H1 (cell line): ENCODE measurements at regions not wholly inside any gene's neighbourhood (a gene's known extent, or its start where the extent isn't known, plus 50 kb on each side); places are given as distances from the start of the nearest gene placed in this dataset.

ENCODE experiments used
- CTCF ChIA-PET: fragments of 300-600 bp; sonication (Branson Sonifier 250); formaldehyde crosslinking; loops from one replicate; lab custom pipeline; 2021; ENCODE audit not compliant: partially characterized antibody; lab: Charles Lee
- POLR2A ChIA-PET: fragments of 300-600 bp; sonication (Branson Sonifier 250); formaldehyde crosslinking; loops from one replicate; lab custom pipeline; 2021; ENCODE audit warnings: inconsistent platforms; ENCODE audit not compliant: partially characterized antibody; lab: Charles Lee
- DNase-seq, 2 experiments: peaks; one replicate each; pipeline versions ENCODE4 v3.0.0 to v3.0.0-alpha.2; 2010 to 2022; ENCODE audit warnings: low spot score in 2 of 2, low read depth in 1 of 2, mixed read lengths in 1 of 2
- FAIRE-seq: peaks from 2 replicates; lab custom pipeline; 2011; peaks lifted over from hg19 to GRCh38; lab: Jason Lieb, UNC
- H2AFZ ChIP-seq: 2 replicates; pipeline ENCODE4 v1.8.1; 2012; ENCODE audit warnings: low read length, inconsistent platforms
- H2AK5ac ChIP-seq: 2 replicates; pipeline ENCODE4 v1.6.1; 2013; ENCODE audit warnings: low read depth, low read length
- H2BK120ac ChIP-seq: replicated peaks from 2 replicates; pipeline ENCODE3; 2013; ENCODE audit warnings: low read depth, low read length, inconsistent platforms
- H2BK12ac ChIP-seq: 2 replicates; pipeline ENCODE4 v1.6.1; 2013; ENCODE audit warnings: low read depth, low read length
- H2BK15ac ChIP-seq: 2 replicates; pipeline ENCODE4 v1.6.1; 2013; ENCODE audit warnings: low read length
- H2BK20ac ChIP-seq: 2 replicates; pipeline ENCODE4 v1.6.1; 2013; ENCODE audit warnings: low read length
- H2BK5ac ChIP-seq: 2 replicates; pipeline ENCODE4 v1.6.1; 2013; ENCODE audit warnings: low read depth, low read length
- H3K14ac ChIP-seq: 2 replicates; pipeline ENCODE4 v1.6.1; 2013; ENCODE audit warnings: inconsistent platforms; ENCODE audit not compliant: insufficient read length
- H3K18ac ChIP-seq: 2 replicates; pipeline ENCODE4 v1.6.1; 2013; ENCODE audit warnings: low read length; ENCODE audit errors: extremely low read depth
- H3K23ac ChIP-seq: 2 replicates; pipeline ENCODE4 v1.6.1; 2013; ENCODE audit warnings: inconsistent platforms; ENCODE audit not compliant: insufficient read length
- H3K23me2 ChIP-seq: 2 replicates; pipeline ENCODE4 v1.6.1; 2013; ENCODE audit warnings: low read depth, low read length
- H3K27ac ChIP-seq: 2 replicates; pipeline ENCODE4 v1.6.1; 2011; ENCODE audit warnings: low read depth, low read length, inconsistent platforms
- H3K27me3 ChIP-seq, 4 experiments: replicated peaks in 1 of 4; 1 replicate in 1 of 4; 2 replicates in 3 of 4; pipeline versions ENCODE4 v1.6.1 to v1.8.1; 2011 to 2013; ENCODE audit warnings: low read length in 3 of 4, mild to moderate bottlenecking in 3 of 4, inconsistent platforms in 2 of 4, mixed read lengths in 2 of 4, moderate library complexity in 1 of 4; ENCODE audit not compliant: control insufficient read depth in 3 of 4, insufficient read depth in 3 of 4; ENCODE audit errors: extremely low read depth in 1 of 4
- H3K36me3 ChIP-seq, 4 experiments: 2 replicates each; pipeline versions ENCODE4 v1.6.1 to v1.8.1; 2011 to 2013; ENCODE audit warnings: mild to moderate bottlenecking in 4 of 4, low read length in 3 of 4, moderate library complexity in 2 of 4, control low read depth in 1 of 4, inconsistent platforms in 1 of 4; ENCODE audit not compliant: insufficient read depth in 4 of 4, control insufficient read depth in 2 of 4
- H3K4ac ChIP-seq: replicated peaks from 2 replicates; pipeline ENCODE3; 2013; ENCODE audit warnings: low read length, low read depth, mixed read lengths, inconsistent platforms; ENCODE audit not compliant: insufficient read length
- H3K4me1 ChIP-seq, 4 experiments: replicated peaks in 1 of 4; 1 replicate in 1 of 4; 2 replicates in 3 of 4; pipeline versions ENCODE4 v1.6.1 to v1.8.1; 2011 to 2013; ENCODE audit warnings: low read length in 3 of 4, inconsistent platforms in 2 of 4, mixed read lengths in 1 of 4; ENCODE audit not compliant: insufficient read depth in 4 of 4, control insufficient read depth in 3 of 4
- H3K4me2 ChIP-seq, 2 experiments: 2 replicates each; pipeline versions ENCODE4 v1.6.1 to v1.8.1; 2011 to 2013; ENCODE audit warnings: low read depth in 2 of 2, low read length in 2 of 2, control low read depth in 1 of 2, inconsistent platforms in 1 of 2, mild to moderate bottlenecking in 1 of 2; ENCODE audit not compliant: insufficient read depth in 1 of 2
- H3K4me3 ChIP-seq, 4 experiments: fragments of 200-600, 300-600 bp in 1 of 4; sonication (generic), shearing (Covaris generic), sonication (Bioruptor Twin) in 1 of 4; 2 replicates each; pipeline versions ENCODE4 v1.5.1 to v1.8.1; 2011 to 2016; ENCODE audit warnings: low read length in 4 of 4, low read depth in 3 of 4, control low read depth in 2 of 4, inconsistent platforms in 2 of 4, mild to moderate bottlenecking in 2 of 4, mixed read lengths in 1 of 4, moderate library complexity in 1 of 4; ENCODE audit not compliant: insufficient read depth in 2 of 4; ENCODE audit errors: extremely low read depth in 1 of 4
- H3K56ac ChIP-seq: replicated peaks from 2 replicates; pipeline ENCODE3; 2013; ENCODE audit warnings: low read depth, mild to moderate bottlenecking, mixed read lengths, low read length, inconsistent platforms; ENCODE audit not compliant: insufficient read length
- H3K79me1 ChIP-seq: 2 replicates; pipeline ENCODE4 v1.6.1; 2013; ENCODE audit warnings: low read depth, low read length, control low read depth
- H3K79me2 ChIP-seq, 2 experiments: 2 replicates each; pipeline versions ENCODE4 v1.6.1 to v1.8.1; 2012 to 2013; ENCODE audit warnings: low read length in 2 of 2, mild to moderate bottlenecking in 2 of 2, inconsistent platforms in 1 of 2; ENCODE audit not compliant: insufficient read depth in 2 of 2, control insufficient read depth in 1 of 2
- H3K9ac ChIP-seq, 4 experiments: replicated peaks in 1 of 4; 1 replicate in 1 of 4; 2 replicates in 3 of 4; pipeline versions ENCODE4 v1.6.1 to v1.8.1; 2011 to 2013; ENCODE audit warnings: low read depth in 3 of 4, low read length in 3 of 4, control low read depth in 2 of 4, mild to moderate bottlenecking in 2 of 4, moderate library complexity in 2 of 4, inconsistent platforms in 1 of 4; ENCODE audit errors: extremely low read depth in 1 of 4
- H3K9me3 ChIP-seq, 2 experiments: 2 replicates each; pipeline versions ENCODE4 v1.6.1 to v1.8.1; 2012 to 2013; ENCODE audit warnings: mild to moderate bottlenecking in 2 of 2, moderate library complexity in 2 of 2, control low read depth in 1 of 2, inconsistent platforms in 1 of 2, low read depth in 1 of 2, low read length in 1 of 2, mixed read lengths in 1 of 2; ENCODE audit not compliant: insufficient read depth in 2 of 2
- H4K20me1 ChIP-seq, 2 experiments: replicated peaks in 1 of 2; 2 replicates each; pipeline versions ENCODE3 to v1.8.1; 2011 to 2013; ENCODE audit warnings: inconsistent platforms in 2 of 2, low read length in 2 of 2, mild to moderate bottlenecking in 1 of 2; ENCODE audit not compliant: insufficient read depth in 2 of 2, control insufficient read depth in 1 of 2
- H4K5ac ChIP-seq: 2 replicates; pipeline ENCODE4 v1.6.1; 2013; ENCODE audit warnings: low read length, low read depth, mixed read lengths, inconsistent platforms; ENCODE audit not compliant: insufficient read length
- H4K8ac ChIP-seq: 2 replicates; pipeline ENCODE4 v1.8.0; 2013; ENCODE audit warnings: mild to moderate bottlenecking, moderate library complexity, low read length, inconsistent platforms; ENCODE audit not compliant: insufficient read depth; ENCODE audit errors: extremely low read depth
- H4K91ac ChIP-seq: replicated peaks from 2 replicates; pipeline ENCODE3; 2013; ENCODE audit warnings: low read length, mixed read lengths, inconsistent platforms; ENCODE audit not compliant: insufficient read length
- ASH2L ChIP-seq: fragments of 200-600, 300-600 bp; sonication (generic); IDR thresholded peaks from one replicate; pipeline ENCODE4 v1.7.1; 2017; ENCODE audit warnings: low read length
- BACH1 ChIP-seq: IDR thresholded peaks from 2 replicates; pipeline ENCODE4 v1.6.1; 2012; ENCODE audit warnings: low read length, improper control_type of control experiment
- CBX8 ChIP-seq: fragments of 300-800, 300-1000 bp; sonication (generic); IDR thresholded peaks from 2 replicates; pipeline ENCODE4 v1.7.1; 2016; ENCODE audit warnings: low read depth, low read length, borderline replicate concordance
- GTF2F1 ChIP-seq: IDR thresholded peaks from 2 replicates; pipeline ENCODE4 v1.6.1; 2012; ENCODE audit warnings: low read depth, low read length, improper control_type of control experiment, borderline replicate concordance
- MAFK ChIP-seq: IDR thresholded peaks from 2 replicates; pipeline ENCODE4 v1.6.1; 2012; ENCODE audit warnings: low read depth, mild to moderate bottlenecking, improper control_type of control experiment, low read length
- MAX ChIP-seq: IDR thresholded peaks from 2 replicates; pipeline ENCODE4 v1.6.1; 2012; ENCODE audit warnings: inconsistent platforms
- NRF1 ChIP-seq: IDR thresholded peaks from 2 replicates; pipeline ENCODE4 v1.6.1; 2011; ENCODE audit warnings: mild to moderate bottlenecking, low read depth, low read length, improper control_type of control experiment
- POLR2A ChIP-seq, 2 experiments: IDR thresholded peaks; 1 replicate in 1 of 2; 2 replicates in 1 of 2; pipeline ENCODE4 v1.6.1; 2011; ENCODE audit warnings: low read depth in 2 of 2, low read length in 2 of 2, mild to moderate bottlenecking in 2 of 2; ENCODE audit errors: control extremely low read depth in 1 of 2
- POU5F1 ChIP-seq: IDR thresholded peaks from 2 replicates; pipeline ENCODE4 v1.6.1; 2011; ENCODE audit warnings: low read depth, mild to moderate bottlenecking, low read length, moderate library complexity
- RAD21 ChIP-seq, 2 experiments: IDR thresholded peaks in 1 of 2; conservative IDR thresholded peaks in 1 of 2; 2 replicates each; pipeline ENCODE4 v1.6.1; 2011; ENCODE audit warnings: low read depth in 2 of 2, low read length in 2 of 2, improper control_type of control experiment in 1 of 2, inconsistent platforms in 1 of 2, mild to moderate bottlenecking in 1 of 2, moderate library complexity in 1 of 2
- RBBP5 ChIP-seq: IDR thresholded peaks from 2 replicates; pipeline ENCODE4 v1.7.1; 2012; ENCODE audit warnings: low read depth, mild to moderate bottlenecking, inconsistent platforms, low read length, moderate library complexity, borderline replicate concordance
- RFX5 ChIP-seq: IDR thresholded peaks from 2 replicates; pipeline ENCODE4 v1.6.1; 2011; ENCODE audit warnings: low read depth, low read length, improper control_type of control experiment, borderline replicate concordance
- RXRA ChIP-seq: IDR thresholded peaks from 2 replicates; pipeline ENCODE4 v1.6.1; 2011; ENCODE audit warnings: low read depth, mild to moderate bottlenecking, low read length, moderate library complexity; ENCODE audit not compliant: insufficient read depth
- SAP30 ChIP-seq: fragments of 300-600 bp; sonication (generic); IDR thresholded peaks from 2 replicates; pipeline ENCODE4 v1.7.1; 2012; ENCODE audit warnings: low read length, moderate library complexity, mild to moderate bottlenecking, inconsistent platforms; ENCODE audit not compliant: insufficient read depth, insufficient replicate concordance
- SIRT6 ChIP-seq: IDR thresholded peaks from one replicate; pipeline ENCODE4 v1.7.1; 2012; ENCODE audit warnings: low read length, inconsistent platforms
- SP4 ChIP-seq: IDR thresholded peaks from 2 replicates; pipeline ENCODE4 v1.6.1; 2012; ENCODE audit warnings: low read length, inconsistent platforms
- WGBS, 2 experiments: shearing (Covaris generic) in 1 of 2; methylation state at CpG; one replicate each; pipeline versions ENCODE4 v1.1.6 to v1.1.7; 2013 to 2015; ENCODE audit warnings: low lambda C conversion rate in 2 of 2, mixed read lengths in 2 of 2, inconsistent platforms in 1 of 2, low coverage in 1 of 2, missing lambda C conversion rate in 1 of 2; ENCODE audit not compliant: insufficient replicate concordance in 2 of 2, insufficient coverage in 1 of 2, insufficient read length in 1 of 2; ENCODE audit errors: extremely low coverage in 1 of 2, missing lambda C conversion rate in 1 of 2; 5-methylcytosine and 5-hydroxymethylcytosine counted together

- Histone ChIP-seq H2BK20ac (no peak overlapping the region), H2BK120ac (no peak overlapping the region), H3K79me1 (no peaks in the 10 kb centered on the region), H3K23me2 (no peaks in the 10 kb centered on the region), H3K4me3 (no peak overlapping the region), H4K91ac (no peak overlapping the region), H3K18ac (no peak overlapping the region), H4K20me1 (no peaks in the 10 kb centered on the region), H3K56ac (no peak overlapping the region), H3K23ac (no peak overlapping the region), H3K9ac (no peak overlapping the region), H2AK5ac (no peak overlapping the region), H3K4me2 (no peak overlapping the region), H2BK12ac (no peak overlapping the region), H3K27me3 (no peaks in the 10 kb centered on the region), H2BK15ac (no peak overlapping the region), H3K36me3 (no peaks in the 10 kb centered on the region), H3K27ac (no peak overlapping the region), H2AFZ (no peak overlapping the region), H3K4me1 (no peaks in the 10 kb centered on the region), H3K4ac (no peak overlapping the region), H4K8ac (no peak overlapping the region), H3K14ac (no peak overlapping the region), H3K9me3 (no peaks in the 10 kb centered on the region), H4K5ac (no peak overlapping the region), H2BK5ac (no peak overlapping the region), H3K79me2 (no peaks in the 10 kb centered on the region)
- ChIA-PET CTCF (no interaction called here), POLR2A (no interaction called here)
- no peak for DNase-seq
- no peak for FAIRE-seq
- 87% methylated on average over 1 of the region's 1 CpG; no CpG with 5 or more reads in 1 of the 2 experiments for WGBS, 2 experiments
- no peak for TF ChIP-seq ASH2L
- no peak for TF ChIP-seq MAFK
- no peak for TF ChIP-seq GTF2F1
- no peak for TF ChIP-seq SAP30
- no peak for TF ChIP-seq POU5F1
- TF ChIP-seq BACH1 = no peak
- TF ChIP-seq SP4 = no peak
- TF ChIP-seq RFX5 = no peak
- TF ChIP-seq CBX8 = no peak
- no peak for TF ChIP-seq SIRT6
- TF ChIP-seq RBBP5 = no peak
- TF ChIP-seq MAX = no peak
- TF ChIP-seq NRF1 = no peak
- TF ChIP-seq RAD21 (IDR thresholded peaks at IDR 0.05 in 1 of 2, conservative IDR thresholded peaks at IDR 0.05 in 1 of 2; ENCODE audit: low read depth in 2 of 2, low read length in 2 of 2) = no peak
- no peak for TF ChIP-seq POLR2A (IDR thresholded peaks at IDR 0.05; ENCODE audit: control extremely low read depth in 1 of 2, low read depth in 2 of 2, low read length in 2 of 2)
- no peak for TF ChIP-seq RXRA
Measured at GRCh38 chr3:164250923-164251322, 827.4 kb downstream of the SI start.
